HG03108 (cell line): ENCODE measurements at regions not wholly inside any gene's neighbourhood (a gene's known extent, or its start where the extent isn't known, plus 50 kb on each side); places are given as distances from the start of the nearest gene placed in this dataset.

Source experiments
- ATAC-seq: cut with Tn5 transposase; IDR thresholded peaks from one replicate; pipeline ENCODE4 v1.9.1; 2021; ENCODE audit warnings: moderate library complexity; ENCODE audit not compliant: unreplicated experiment

GRCh38 chr19:29292153-29292552 lies 79.2 kb upstream of the UQCRFS1 start:
- ATAC-seq: no peak

- ATAC-seq: no peak
Observed at GRCh38 chr19:29292562-29292961, 79.6 kb upstream of the UQCRFS1 start.

DNA sequence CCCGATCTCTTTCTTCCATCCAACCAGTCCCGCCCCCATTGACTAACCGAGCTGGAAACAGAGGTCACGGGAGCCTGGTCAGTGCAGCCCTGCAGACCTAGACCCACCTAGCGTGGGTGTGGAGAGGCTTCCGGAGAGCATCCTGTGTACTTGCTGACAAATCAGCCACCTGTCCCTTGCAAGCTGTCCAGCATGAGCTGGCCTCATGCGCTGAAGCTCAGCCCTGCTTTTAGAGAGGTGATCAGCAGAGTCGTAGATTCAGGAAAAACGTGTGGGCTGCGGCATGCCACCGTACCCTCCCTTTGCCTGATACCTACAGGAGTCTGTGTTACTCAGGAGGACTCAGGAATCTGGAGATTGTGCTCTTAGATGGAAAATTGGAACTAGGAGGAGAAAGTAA lies 80.3 kb upstream of the UQCRFS1 start:
- ATAC-seq: no peak

DNA sequence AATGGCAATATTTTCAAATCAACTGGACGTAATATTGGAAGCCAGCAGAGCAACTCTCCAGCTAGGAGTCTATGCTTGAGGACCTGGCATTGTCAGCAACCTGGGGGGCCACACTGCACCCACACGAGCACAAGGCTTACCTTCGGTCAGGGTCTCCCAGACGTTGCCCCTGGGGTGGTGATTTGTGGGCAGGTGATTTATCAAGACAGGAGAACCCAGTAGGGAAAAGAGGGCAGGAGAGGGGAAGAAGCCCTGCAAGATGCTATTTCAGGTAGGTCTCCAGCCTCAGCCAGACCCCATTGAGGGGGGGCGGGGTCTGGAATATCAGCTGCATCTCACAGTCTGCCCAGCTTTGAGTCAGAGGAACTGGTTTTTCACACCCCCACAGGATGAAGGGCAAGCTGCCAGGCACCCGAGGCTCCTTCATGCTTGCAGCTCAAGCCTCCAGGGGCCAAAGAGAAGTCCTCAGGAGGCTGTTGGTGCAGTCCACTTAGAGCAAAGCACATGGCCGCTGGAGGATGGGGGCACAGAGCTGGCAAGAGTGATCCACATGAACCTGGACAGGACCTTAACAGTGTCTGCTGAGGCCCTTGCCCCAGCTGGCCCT lies 80.9 kb upstream of the UQCRFS1 start:
- no peak for ATAC-seq

GRCh38 chr19:29294343-29294811 lies 81.4 kb upstream of the UQCRFS1 start:
- no peak for ATAC-seq

DNA sequence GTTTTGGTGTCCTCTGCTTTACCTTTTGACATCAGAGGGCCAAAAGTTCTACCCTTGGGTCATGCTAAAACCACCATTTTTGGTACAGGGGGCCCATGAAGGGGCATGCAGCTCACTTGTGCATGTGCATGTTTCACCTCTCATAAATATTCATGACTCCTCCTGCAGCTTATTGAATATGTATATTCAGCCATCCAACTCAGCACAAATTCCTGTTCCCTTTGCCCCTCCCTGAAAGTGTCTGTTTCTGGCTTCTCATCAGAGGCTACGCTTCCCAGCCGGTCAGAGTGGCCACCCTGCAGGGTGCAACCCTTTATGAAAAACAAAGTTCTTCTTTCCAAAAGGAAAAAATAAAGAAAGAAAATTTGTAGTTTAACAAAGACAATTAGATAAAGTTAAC lies 82.3 kb upstream of the UQCRFS1 start:
- no peak for ATAC-seq

DNA sequence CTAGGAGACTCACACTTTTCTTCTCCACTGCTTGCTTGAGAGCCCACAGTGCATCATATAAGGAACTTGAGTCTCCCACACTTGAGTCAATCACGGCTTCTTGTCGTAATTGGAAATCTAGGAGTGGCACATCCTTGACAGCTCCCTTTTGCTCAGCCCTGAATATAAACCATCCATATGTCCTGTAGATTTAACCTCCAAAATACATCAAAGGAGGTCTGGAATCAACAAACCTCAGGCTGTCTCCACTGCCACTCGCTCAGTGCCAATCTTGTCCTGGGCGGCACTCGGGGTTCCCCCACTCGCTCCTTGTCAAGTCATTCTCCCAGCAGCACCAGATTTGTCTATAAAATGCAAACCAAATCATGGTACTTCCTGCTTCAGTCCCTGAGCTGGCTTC lies 84.4 kb upstream of the UQCRFS1 start:
- ATAC-seq: no peak

GRCh38 chr19:29299416-29300380 lies 86.7 kb upstream of the UQCRFS1 start:
- ATAC-seq: no peak

DNA sequence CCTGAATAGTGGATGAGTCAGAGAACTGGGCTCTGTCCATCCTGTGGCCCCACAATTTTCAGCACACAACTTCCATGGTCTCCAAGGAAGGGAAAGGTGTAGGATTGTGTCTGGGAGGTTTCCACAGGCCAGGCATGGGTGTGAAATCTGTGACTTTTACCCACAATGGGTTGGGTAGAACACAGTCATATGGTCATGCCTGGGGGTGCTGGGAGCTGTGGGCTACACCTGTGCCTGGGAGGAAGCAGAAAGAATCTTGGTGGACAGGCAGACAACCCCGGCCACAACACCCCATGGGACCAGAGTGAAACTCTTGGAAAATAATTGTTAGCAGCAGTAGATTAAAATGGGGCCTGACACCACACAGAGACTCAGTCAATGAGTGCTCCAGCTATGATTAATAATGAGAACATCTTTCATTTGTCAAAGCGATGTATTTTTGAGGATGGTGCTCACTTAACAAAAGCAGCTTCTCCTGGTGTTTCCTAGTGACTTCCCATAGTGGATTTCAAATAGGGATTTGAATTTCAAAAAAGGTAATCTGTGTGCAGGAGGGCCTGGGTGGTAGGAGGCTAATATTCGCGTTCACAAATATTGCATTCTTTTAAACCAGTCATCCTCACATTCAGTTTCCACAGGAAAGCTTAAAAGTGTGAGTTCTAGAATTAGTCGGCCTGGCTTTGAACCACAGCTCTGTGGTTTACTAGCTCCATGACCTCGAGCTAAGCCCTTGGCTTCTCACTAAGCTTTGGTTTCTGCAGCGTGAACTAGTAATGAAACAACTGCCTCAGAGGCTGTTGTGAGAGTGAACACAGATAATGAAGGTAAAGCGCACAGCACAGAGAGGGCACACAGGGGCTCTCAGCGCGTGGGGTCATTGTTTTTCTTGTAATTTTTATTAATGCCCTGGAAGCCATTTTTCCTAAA lies 89.3 kb upstream of the UQCRFS1 start:
- no peak for ATAC-seq

GRCh38 chr19:29303069-29303718 lies 90.2 kb upstream of the UQCRFS1 start:
- no peak for ATAC-seq

DNA sequence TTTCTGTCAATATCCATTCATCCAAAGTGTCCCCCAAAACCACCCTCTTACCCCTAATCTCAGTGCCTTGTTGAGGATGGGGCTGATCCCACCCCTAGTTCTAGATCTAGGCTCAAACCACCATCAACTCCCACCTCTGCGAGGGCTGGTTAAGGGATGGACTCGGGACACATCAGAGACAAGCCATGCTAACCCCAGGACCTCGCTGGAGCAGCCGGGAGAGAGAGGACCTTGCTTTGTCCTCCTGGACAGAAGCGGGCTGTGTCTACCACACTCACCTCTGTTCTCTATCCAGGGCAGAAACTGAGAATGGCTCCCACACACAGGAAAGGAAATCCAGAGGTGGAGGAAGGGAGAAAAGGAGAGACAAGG lies 90.8 kb upstream of the UQCRFS1 start:
- ATAC-seq: no peak

DNA sequence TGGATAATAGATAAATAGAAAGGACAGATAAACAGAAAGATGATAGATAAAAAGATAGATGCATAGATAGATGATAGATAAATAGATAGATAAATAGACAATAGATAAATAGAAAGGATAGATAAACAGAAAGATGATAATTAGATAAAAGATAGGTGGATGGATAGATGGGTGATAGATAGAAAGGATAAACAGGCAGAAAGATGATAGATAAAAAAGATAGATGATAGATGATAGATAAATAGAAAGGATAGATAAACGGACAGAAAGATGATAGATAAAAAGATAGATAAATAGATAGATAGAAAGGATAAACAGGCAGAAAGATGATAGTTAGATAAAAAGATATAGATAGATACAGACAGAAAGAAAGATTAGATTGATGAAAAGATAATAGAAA lies 92.3 kb upstream of the UQCRFS1 start:
- no peak for ATAC-seq

DNA sequence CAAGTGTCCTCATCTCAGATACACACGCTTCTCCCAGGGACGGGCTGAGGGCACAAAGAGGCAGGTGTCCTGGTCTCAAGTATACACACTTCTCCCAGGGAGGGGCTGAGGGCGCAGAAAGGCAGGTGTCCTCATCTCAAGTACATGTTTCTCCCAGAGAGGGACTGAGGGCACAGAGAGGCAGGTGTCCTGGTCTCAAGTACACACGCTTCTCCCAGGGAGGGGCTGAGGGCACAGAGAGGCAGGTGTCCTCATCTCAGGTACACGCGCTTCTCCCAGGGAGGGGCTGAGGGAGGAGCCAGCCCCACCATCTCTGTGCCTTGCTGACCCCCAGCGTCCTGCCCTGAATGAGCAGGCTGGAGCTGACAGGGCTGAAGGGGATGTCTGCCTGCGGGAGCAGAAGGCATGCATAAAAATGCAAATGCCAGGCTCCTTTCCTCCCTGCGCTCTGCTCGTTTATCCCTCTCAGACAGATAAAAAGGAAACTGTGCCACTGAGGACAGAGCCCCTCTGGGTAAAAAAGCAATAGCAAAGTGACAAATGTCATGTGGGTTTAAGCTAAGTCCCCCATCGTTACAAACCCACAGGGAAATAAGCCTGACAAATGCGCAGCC lies 96.1 kb upstream of the UQCRFS1 start:
- no peak for ATAC-seq

- no peak for ATAC-seq
Observed at GRCh38 chr19:29309637-29310036, 96.7 kb upstream of the UQCRFS1 start.

DNA sequence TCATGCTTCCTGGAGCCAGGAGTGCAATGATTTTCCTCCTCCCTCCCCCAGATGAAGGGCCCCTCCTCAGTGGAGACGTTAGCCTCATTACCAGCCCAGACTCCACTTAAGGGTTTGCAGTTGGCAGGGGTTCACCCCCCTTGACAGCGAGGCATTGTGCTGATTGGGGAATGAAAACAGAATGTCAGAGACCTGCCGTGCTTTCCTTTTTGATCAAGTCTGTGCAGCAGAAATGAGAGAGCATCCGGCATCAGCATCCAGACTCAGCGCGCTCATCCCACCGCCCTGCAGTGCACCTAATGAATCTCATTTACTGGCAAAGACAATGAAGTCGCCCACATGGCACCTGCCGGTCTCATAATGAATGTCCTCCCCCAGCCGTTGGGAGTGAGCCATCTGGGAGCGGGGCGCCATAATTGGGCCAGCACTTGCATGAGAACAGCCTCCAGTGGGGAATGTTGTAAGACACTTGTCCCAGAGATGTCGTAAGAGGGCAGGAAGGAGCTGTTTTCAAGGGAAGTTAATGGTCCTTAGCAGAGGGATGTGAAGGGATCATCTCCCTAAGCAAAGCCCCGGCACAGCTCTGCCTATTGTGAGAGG lies 98.3 kb upstream of the UQCRFS1 start:
- no peak for ATAC-seq

DNA sequence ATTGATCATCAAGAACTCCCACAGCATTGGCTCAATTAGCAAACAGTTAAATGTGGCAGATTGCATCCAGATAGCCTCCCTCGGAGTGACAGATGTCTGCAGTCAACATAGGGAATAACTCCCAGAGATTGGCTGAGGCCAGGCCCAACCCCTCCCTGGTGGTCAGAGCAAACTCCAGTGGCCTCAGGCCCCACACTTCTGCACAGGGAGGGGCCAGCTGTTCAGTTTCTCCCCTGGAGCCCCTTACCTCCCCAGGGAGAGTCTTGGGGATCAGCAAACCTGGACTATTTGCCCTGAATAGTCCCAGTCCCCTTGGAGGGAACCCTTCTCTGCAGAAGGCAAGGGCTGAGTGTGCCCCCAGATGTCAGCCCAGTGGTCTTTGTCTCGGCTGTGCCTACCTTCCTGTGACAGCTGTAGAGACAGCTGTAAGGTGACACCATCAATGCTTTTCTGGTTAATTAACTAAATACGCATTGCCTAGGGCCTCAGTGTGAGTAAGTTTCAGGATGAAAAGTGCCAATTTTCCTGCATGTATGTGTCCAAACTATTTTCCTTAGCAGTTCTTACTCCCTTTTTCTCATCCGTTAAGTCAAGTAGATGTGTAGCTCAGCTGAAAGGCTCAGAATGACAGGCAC lies 102.7 kb upstream of the UQCRFS1 start:
- no peak for ATAC-seq

- ATAC-seq: no peak
Observed at GRCh38 chr19:29318581-29318980, 105.6 kb upstream of the UQCRFS1 start.

DNA sequence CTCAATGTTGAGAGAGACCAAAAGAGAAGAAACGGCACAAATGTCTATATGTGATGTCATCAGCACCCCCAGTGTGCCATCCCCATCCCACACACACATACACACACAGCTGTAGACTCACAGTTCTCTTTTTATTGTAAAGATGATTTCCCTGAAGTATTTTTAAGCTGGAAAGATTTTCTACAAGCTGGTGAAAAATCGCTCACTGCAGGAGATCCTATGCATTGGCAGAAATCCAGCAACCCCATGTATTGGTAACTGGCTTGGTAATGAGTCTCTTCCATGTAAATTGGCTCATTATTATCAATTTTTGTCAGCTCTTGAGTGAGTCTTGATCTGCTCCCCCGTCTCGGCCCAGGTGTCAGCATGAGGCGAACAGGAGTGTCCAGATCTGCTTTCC lies 107.1 kb upstream of the UQCRFS1 start:
- no peak for ATAC-seq

- ATAC-seq: no peak
Observed at GRCh38 chr19:29320618-29321017, 107.7 kb upstream of the UQCRFS1 start.
